ENCODE measurements at regions not wholly inside any gene's neighbourhood (a gene's known extent, or its start where the extent isn't known, plus 50 kb on each side); places are given as distances from the start of the nearest gene placed in this dataset.

GRCh38 chr3:18580268-18580667 is 155.1 kb upstream of the SATB1 start:
- TF ChIP-seq, protein P1, sequence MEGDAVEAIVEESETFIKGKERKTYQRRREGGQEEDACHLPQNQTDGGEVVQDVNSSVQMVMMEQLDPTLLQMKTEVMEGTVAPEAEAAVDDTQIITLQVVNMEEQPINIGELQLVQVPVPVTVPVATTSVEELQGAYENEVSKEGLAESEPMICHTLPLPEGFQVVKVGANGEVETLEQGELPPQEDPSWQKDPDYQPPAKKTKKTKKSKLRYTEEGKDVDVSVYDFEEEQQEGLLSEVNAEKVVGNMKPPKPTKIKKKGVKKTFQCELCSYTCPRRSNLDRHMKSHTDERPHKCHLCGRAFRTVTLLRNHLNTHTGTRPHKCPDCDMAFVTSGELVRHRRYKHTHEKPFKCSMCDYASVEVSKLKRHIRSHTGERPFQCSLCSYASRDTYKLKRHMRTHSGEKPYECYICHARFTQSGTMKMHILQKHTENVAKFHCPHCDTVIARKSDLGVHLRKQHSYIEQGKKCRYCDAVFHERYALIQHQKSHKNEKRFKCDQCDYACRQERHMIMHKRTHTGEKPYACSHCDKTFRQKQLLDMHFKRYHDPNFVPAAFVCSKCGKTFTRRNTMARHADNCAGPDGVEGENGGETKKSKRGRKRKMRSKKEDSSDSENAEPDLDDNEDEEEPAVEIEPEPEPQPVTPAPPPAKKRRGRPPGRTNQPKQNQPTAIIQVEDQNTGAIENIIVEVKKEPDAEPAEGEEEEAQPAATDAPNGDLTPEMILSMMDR (IDR thresholded peaks at IDR 0.05; ENCODE audit: low read length) = no peak
- no peak for TF ChIP-seq EZH2 (IDR thresholded peaks at IDR 0.05; ENCODE audit: borderline replicate concordance, low read length)
